HL-60/S4 treated with retinoic acid at 250 ng/mL for 4 days and 3 days (cell line): ENCODE measurements at regions not wholly inside any gene's neighbourhood (a gene's known extent, or its start where the extent isn't known, plus 50 kb on each side); places are given as distances from the start of the nearest gene placed in this dataset.
"Not testable (repeated sequence)": the region's sequence is repeated elsewhere in the genome, so short reads cannot be mapped to it uniquely, and the experiment has no call there.

ENCODE experiments used
- in situ Hi-C: fragments of 300-500 bp; cut with MboI; formaldehyde crosslinking; loops from 2 replicates; pipeline ENCODE4 v1.7.0; 2022; ENCODE audit warnings: low sequenced_read_pairs

- in situ Hi-C loops, result not testable (repeated sequence)
Observed at GRCh38 chr12:131311279-131311722, 357.6 kb downstream of the ADGRD1 start.

- in situ Hi-C loops, result no loop called here
Observed at GRCh38 chr12:131311764-131312163, 358.1 kb downstream of the ADGRD1 start.

GRCh38 chr12:131312382-131312781 lies 358.7 kb downstream of the ADGRD1 start:
- in situ Hi-C loops, result not testable (repeated sequence)

DNA sequence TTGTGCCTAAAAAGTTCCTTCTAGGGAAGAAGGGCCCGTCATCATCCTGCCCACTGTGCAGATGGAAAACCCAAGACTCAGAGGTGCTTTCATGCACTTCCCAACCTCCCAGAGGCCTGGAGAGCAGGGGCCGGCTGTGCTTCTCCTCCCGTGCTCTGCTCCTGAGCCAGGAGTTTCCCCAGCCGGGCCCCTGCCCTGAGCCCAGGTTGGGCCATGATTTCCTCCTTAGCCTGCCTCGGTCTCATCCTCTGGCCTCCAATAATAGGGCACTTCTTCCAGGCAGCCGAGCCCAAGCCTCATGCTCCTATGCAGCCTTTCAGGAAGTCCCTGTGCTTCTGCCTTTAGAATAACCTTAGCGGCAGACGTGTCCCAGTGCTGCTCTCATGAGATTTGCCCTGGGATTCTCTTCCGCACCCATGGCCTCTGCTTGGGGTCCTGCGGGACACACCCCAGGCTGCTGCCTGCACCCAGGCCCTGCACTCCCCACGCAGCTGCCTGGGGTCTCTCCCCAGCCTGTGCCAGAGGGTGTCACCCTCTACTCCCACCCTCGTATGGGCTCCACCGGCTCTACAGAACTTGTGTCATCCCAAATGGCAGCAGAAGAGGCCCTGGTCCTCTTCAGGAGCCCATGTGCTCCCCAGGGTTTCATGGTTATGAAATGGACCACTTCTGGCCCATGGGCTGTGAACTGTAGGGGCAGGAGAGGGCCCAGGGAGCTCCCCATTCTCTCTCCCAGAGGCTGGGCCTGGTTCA lies 359.3 kb downstream of the ADGRD1 start:
- in situ Hi-C loops, result no loop called here

- in situ Hi-C loops, result no loop called here
Observed at GRCh38 chr12:131313635-131314034, 359.9 kb downstream of the ADGRD1 start.

GRCh38 chr12:131314524-131315090 lies 360.9 kb downstream of the ADGRD1 start:
- in situ Hi-C loops, result no loop called here

DNA sequence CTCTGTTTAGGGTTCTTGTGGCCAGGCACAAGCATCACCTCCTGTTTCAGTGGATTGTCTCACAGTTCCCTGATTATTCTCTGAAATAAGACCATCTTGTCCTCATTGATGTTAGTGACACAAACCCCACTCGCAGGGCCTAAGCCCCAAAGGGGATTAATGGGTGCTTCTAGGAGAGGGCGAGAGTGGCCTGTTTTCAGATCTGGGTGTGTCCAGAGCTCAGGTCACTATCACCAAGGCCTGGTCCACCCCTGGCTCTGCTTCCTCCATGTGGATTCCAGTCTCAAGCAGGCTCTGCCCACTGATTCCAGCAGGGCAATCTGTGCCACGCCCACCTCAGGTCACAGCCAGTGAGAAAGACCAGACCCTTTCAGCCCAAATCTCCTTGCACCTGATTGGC lies 361.9 kb downstream of the ADGRD1 start:
- in situ Hi-C loops, result no loop called here

DNA sequence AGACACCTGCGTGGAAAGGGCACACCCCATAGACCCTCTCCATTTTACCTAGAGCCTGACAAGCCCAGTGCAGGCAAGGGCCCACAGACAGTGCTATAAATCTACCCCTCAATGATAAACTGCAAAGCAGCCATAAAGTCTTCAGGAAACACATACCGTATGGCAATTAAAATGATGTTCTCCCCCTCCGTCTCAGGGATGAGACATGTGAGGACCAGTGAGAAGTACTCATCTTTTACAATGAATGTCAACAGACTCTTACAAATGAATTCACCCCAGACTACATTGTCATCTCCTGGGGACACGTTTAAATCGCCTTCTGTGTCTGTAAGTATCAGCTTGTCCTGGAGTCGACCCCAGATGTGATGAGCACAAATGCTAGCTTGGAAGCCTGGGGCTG lies 362.7 kb downstream of the ADGRD1 start:
- in situ Hi-C loops, result no loop called here

GRCh38 chr12:131318045-131318685 lies 364.5 kb downstream of the ADGRD1 start:
- in situ Hi-C loops, result no loop called here

DNA sequence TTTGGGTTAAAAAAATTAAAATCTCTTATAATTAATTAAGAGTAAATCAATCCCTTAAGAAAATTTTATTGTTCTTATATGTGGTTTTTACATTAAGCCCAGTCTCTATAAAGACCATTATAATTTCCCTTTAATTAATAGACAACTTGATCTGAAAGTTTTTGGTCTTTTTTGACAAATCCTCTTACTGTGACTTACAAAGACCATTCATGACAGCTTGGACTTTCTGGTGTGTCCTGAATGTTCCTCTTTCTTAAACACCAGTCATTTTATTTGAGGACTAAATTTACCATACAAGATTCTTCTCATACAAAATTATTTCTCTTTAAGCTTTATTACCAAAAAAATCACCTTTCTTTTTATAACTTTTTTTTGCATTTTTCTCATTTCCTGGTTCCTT lies 368.3 kb downstream of the ADGRD1 start:
- in situ Hi-C loops, result no loop called here

GRCh38 chr12:131322460-131322859 lies 368.8 kb downstream of the ADGRD1 start:
- in situ Hi-C loops, result not testable (repeated sequence)

GRCh38 chr12:131323879-131324278 lies 370.2 kb downstream of the ADGRD1 start:
- in situ Hi-C loops, result no loop called here

- in situ Hi-C loops, result no loop called here
Observed at GRCh38 chr12:131327521-131328488, 374.1 kb downstream of the ADGRD1 start.

GRCh38 chr12:131328861-131329845 lies 375.4 kb downstream of the ADGRD1 start:
- in situ Hi-C loops, result not testable (repeated sequence)

- in situ Hi-C loops, result no loop called here
Observed at GRCh38 chr12:131330106-131330815, 376.6 kb downstream of the ADGRD1 start.

DNA sequence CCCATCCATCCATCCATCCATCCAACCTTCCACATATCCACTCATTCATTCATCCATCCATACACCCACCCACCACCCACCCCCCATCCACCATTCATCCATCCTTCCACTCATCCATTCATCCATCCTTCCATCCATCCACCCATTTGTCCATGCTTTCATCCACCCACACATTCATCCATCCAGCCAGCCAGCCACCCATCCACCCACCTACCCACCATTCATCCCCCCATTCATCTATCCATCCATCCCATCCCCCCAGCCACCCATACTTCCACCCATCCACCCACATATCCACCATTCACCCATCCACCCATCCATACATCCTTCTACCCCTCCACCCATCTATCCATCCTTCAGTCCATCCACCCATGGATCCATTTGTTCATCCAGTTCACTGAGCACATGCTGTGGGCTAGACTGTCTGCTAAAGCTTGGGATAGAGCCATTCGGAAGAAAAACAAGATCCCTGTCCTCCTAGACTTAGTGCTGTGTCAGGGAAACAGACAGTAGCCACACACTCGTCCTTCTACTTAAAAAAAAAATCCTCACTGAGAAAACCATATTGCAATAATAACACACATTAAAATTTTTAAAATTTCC lies 377.5 kb downstream of the ADGRD1 start:
- in situ Hi-C loops, result no loop called here

GRCh38 chr12:131332224-131332623 lies 378.5 kb downstream of the ADGRD1 start:
- in situ Hi-C loops, result no loop called here

DNA sequence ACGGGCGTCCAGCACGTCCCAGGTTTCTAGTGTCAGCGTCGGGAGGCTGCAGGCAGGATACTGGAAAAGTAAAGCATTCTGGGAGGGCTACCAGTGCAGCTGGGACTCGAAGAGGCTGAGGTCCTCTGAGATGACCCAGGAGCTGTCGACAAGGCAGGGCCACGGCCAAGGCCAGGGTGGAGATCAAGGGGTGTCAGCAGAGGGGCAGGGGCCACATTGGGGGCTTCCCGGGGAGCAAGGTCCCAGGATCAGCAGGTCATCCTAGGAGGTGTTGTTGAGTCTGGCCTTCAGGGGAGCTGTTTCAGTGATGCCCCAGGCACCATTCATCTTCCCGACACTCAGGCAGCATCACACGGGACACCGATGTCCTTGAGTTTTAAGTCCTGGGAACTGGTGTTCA lies 377.8 kb upstream of the SFSWAP start:
- in situ Hi-C loops, result no loop called here
